OCI-LY3 (cell line): ENCODE measurements at regions not wholly inside any gene's neighbourhood (a gene's known extent, or its start where the extent isn't known, plus 50 kb on each side); places are given as distances from the start of the nearest gene placed in this dataset.

ENCODE experiments used
- CTCF ChIP-seq: fragments of 200-600, 300-600 bp; sonication (generic); IDR thresholded peaks from 2 replicates; pipeline ENCODE4 v1.5.1; 2014; ENCODE audit warnings: antibody characterized with exemption, low read length, low read depth
- EZH2phosphoT487 ChIP-seq: fragments of 200-600 bp; shearing (Covaris generic); IDR thresholded peaks from 2 replicates; pipeline ENCODE4 v1.6.1; 2018; ENCODE audit warnings: antibody characterized with exemption, mixed run types, low read depth

- TF ChIP-seq CTCF: no peak
- no peak for TF ChIP-seq EZH2phosphoT487
Observed at GRCh38 chr4:149955780-149956390, 122.4 kb upstream of the DCLK2 start.
